ENCODE measurements at regions not wholly inside any gene's neighbourhood (a gene's known extent, or its start where the extent isn't known, plus 50 kb on each side); places are given as distances from the start of the nearest gene placed in this dataset.

GRCh38 chrX:4110964-4111363 is 397.5 kb upstream of the PRKX start:
- H3K4me1 ChIP-seq (ENCODE audit: control insufficient read depth in 1 of 2, insufficient read depth in 2 of 2, low read depth in 1 of 2, low read length in 1 of 2), result no peaks in the 10 kb centered on the region
- H2AFZ ChIP-seq (ENCODE audit: low read depth), result no peak overlapping the region
- CTCF ChIA-PET, result no interaction called here
- TF ChIP-seq RFX5 (IDR thresholded peaks at IDR 0.05; ENCODE audit: low read length) (no peak), NRF1 (IDR thresholded peaks at IDR 0.05; ENCODE audit: low read depth, low read length) (no peak), JUND (IDR thresholded peaks at IDR 0.05) (no peak), MXI1 (IDR thresholded peaks at IDR 0.05; ENCODE audit: low read depth, low read length) (no peak), CHD2 (IDR thresholded peaks at IDR 0.05; ENCODE audit: low read length, partially characterized antibody) (no peak), TEAD4 (IDR thresholded peaks at IDR 0.05; ENCODE audit: borderline replicate concordance, insufficient read depth) (no peak), TCF12 (IDR thresholded peaks at IDR 0.05) (no peak), RXRA (IDR thresholded peaks at IDR 0.05; ENCODE audit: borderline replicate concordance, low read depth) (no peak), GABPA (IDR thresholded peaks at IDR 0.05; ENCODE audit: low read depth) (no peak), RCOR1 (IDR thresholded peaks at IDR 0.05; ENCODE audit: low read length) (no peak), SIN3A (IDR thresholded peaks at IDR 0.05; ENCODE audit: borderline replicate concordance, low read depth, low read length) (no peak), USF1 (IDR thresholded peaks at IDR 0.05; ENCODE audit: borderline replicate concordance, low read depth) (no peak), IRF3 (IDR thresholded peaks at IDR 0.05; ENCODE audit: low read depth, low read length) (no peak), REST (IDR thresholded peaks at IDR 0.05; ENCODE audit: low read depth, low read length) (no peak), FOSL2 (IDR thresholded peaks at IDR 0.05; ENCODE audit: borderline replicate concordance, low read depth) (no peak), FOXJ3 (CRISPR knock-in tag; IDR thresholded peaks at IDR 0.05) (no peak), MEF2A (IDR thresholded peaks at IDR 0.05; ENCODE audit: borderline replicate concordance, low read depth) (no peak), MAX (IDR thresholded peaks at IDR 0.05; ENCODE audit: low read depth) (no peak), TAF1 (IDR thresholded peaks at IDR 0.05; ENCODE audit: borderline replicate concordance, low read depth, low read length) (no peak)
- no peak for DNase-seq
- H3F3A ChIP-seq (replicated peaks; ENCODE audit: insufficient read depth), result no peaks in the 10 kb centered on the region
- no peaks in the 10 kb centered on the region for H3K79me2 ChIP-seq (ENCODE audit: insufficient read depth)
- H3K9me2 ChIP-seq, result no peaks in the 10 kb centered on the region
- no peaks in the 10 kb centered on the region for H3K9me3 ChIP-seq
- no peaks in the 10 kb centered on the region for H3K36me3 ChIP-seq (replicated peaks in 1 of 2; ENCODE audit: control insufficient read depth in 1 of 2, insufficient read depth in 2 of 2, low read length in 1 of 2)
- H3K9ac ChIP-seq, result no peak overlapping the region
- no peak overlapping the region for H3K4me3 ChIP-seq (ENCODE audit: low read depth in 2 of 2, low read length in 1 of 2)
- no peak overlapping the region for H3K4me2 ChIP-seq
- WGBS (ENCODE audit: low lambda C conversion rate), result 3% methylated on average over 2 of the region's 2 CpGs
- H3K27ac ChIP-seq (ENCODE audit: low read depth in 2 of 2, low read length in 1 of 2), result no peak overlapping the region
- POLR2A ChIA-PET, result no interaction called here
- no peaks in the 10 kb centered on the region for H3K27me3 ChIP-seq (ENCODE audit: insufficient read depth)
- no peaks in the 10 kb centered on the region for H4K20me1 ChIP-seq (ENCODE audit: insufficient read depth)

Data from SK-N-SH (cell line).